Hematopoietic multipotent progenitor cell treated with erythropoietin and hydrocortisone succinate and interleukin-3 and kit ligand, for 8 days (in vitro differentiated cells): ENCODE measurements at regions not wholly inside any gene's neighbourhood (a gene's known extent, or its start where the extent isn't known, plus 50 kb on each side); places are given as distances from the start of the nearest gene placed in this dataset.
"Not testable (repeated sequence)": the region's sequence is repeated elsewhere in the genome, so short reads cannot be mapped to it uniquely, and the experiment has no call there.

Source experiments
- DNase-seq: peaks from one replicate; pipeline ENCODE4 v3.0.0-alpha.2; 2015

DNA sequence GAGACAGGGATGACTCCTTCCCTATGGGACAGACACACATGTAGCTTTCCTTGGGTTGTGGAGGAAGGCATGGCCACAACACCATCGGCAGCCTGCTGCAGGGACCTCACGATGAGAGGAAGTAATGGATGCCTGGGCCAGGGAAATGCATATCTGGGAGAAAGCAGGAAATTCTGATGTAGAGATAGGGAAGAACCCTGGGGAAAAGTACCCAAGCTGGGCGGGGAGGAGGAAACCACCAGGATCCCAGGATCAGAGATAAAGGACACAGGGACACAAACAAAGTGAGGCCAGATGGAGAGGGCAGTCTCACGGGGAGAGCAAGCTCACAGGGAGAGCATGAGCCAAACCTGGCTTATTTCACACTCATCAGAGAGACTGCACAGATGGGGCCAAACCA, 294.7 kb upstream of the TEKT4 start:
- not testable (repeated sequence) for DNase-seq

GRCh38 chr2:94577160-94577559, 294.1 kb upstream of the TEKT4 start:
- not testable (repeated sequence) for DNase-seq

DNA sequence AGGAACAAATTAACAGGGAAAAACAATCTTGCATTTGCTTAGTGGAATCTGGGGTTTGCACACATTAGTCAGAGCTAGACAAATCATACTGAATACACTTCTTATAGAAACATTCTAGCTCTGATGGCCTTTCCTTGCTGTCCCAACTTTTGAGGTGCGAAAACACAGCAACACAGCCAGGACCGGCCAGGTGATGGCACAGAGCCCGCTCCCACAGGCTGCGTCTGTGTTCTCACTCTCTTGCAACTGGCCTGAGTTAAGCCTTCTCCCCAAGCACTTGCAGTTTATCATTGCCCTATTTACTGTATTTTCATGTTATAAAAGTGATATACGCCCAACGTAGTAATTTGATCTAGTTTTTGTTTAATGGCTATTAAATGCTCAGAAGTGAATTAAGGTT, 292.0 kb upstream of the TEKT4 start:
- DNase-seq = not testable (repeated sequence)

GRCh38 chr2:94583081-94583723, 288.0 kb upstream of the TEKT4 start:
- not testable (repeated sequence) for DNase-seq

GRCh38 chr2:94584569-94584968, 286.7 kb upstream of the TEKT4 start:
- DNase-seq = not testable (repeated sequence)

DNA sequence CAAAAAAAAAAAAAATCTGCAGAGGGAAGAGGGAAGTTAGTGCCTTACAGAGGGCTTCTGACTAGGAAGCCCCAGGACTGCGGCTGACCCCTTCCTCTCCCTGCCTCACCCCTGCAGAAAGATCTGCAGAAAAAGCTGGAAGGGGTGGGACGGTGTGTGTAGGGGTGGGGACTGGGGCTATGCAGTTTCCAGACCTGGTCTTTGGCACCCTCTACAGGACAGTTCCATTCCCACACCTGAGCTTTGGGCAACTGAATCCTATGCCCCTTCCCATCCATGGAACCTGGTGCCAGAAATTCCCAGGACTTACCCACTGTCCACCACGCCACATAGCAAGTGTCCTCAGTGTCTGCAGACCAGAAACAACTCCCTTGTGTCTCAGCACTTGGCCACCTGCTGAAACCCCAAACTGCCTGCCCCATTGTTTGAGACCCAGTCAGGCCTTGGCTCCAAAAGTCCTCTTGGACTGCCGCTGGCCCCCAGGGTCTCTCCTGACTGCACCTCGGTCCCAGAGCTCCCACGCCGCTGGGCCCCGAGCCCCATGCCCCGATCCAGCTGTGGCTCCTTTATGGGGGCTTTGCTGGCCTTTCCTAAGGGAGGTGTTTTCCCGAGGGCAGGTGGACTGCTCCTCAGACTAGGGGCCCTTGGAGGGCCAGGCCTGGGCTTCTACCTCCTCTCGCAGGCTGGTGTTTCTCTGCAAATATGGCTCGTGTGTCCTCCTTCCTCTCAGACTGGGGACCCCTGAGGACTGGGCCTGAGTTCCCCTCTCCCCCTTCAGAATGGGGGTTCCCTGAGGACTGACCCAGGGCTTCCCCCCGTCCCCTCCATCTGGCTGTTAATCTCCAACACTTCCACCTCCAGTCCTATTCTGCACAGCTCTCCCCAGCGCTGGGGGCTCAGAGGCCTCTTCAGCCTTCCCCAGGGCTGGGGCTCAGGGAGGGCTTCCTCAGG, 284.9 kb upstream of the TEKT4 start:
- peak; percentile 1 for DNase-seq

DNA sequence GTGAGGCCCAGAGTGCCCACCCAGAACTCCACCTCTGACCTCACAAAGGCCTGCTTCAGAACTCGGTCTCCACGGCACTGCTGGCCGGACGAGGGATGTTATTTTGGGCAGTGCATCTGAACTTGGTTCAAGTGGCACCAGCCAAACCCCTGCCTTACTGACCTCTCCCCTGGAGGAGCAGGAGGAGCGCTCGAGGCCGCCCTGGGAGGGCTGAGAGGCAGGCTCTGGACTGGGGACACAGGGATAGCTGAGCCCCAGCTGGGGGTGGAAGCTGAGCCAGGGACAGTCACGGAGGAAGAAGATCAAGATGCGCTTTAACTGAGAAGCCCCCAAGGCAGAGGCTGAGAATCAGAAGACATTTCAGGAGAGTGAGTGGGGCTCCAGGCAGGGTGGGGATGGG, 284.2 kb upstream of the TEKT4 start:
- DNase-seq = not testable (repeated sequence)

DNA sequence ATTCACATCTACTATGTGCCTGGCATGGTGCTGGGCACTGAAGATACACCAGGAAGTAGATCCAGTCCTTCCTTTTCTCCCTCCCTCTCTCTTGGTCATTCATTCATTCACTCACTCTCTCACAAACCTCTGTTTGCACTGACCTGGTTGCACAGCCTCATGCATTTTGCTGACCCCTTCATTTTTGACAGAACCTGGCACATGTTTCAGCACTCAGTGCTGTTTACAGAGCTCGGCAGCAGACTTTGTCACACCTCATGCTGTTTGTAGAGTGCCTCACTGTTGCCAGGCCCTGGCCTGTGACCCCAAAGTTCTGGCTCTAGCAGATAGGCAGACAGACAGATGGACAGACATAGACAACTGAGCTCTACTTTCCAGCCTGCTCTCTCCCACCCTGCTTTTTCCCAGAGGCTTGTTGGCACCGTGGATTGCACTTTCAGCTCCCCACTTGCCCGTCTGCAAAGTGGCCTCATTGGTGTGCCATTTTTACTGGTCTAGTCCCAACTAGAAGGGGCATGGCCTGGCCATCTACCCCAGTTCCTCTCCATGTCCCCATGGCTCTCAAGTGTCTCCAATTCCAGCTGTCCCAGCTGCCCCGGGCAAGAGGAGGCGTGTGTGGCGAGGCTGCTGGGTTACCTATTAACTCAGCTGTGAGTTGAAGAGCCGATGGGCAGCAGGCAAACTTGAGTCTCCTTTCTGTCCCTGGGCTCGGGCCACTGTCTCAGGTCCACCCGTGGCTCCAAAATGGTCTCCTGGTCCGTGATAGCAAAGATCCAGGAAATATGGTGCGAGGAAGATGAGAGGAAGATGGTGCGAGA, 277.0 kb upstream of the TEKT4 start:
- not testable (repeated sequence) for DNase-seq

DNA sequence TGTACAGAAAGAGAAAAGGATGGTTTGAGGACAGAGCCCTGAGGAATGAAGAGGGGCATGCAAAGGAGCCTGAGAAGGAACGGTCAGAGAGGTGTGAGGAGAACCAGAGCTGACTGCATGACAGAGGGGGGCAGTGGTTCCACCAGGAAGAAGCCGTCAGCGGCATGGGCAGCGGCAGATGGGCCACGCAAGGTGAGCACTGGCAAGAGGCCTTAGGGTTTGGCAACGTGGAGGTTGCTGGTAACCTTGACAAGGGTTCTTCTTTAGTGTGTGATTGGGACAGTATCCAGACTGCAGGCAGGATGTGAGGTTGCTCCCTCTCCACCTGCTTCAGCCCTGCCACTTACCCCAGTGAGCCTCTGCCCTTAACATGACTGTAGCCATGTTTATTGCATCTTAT, 275.3 kb upstream of the TEKT4 start:
- not testable (repeated sequence) for DNase-seq

DNA sequence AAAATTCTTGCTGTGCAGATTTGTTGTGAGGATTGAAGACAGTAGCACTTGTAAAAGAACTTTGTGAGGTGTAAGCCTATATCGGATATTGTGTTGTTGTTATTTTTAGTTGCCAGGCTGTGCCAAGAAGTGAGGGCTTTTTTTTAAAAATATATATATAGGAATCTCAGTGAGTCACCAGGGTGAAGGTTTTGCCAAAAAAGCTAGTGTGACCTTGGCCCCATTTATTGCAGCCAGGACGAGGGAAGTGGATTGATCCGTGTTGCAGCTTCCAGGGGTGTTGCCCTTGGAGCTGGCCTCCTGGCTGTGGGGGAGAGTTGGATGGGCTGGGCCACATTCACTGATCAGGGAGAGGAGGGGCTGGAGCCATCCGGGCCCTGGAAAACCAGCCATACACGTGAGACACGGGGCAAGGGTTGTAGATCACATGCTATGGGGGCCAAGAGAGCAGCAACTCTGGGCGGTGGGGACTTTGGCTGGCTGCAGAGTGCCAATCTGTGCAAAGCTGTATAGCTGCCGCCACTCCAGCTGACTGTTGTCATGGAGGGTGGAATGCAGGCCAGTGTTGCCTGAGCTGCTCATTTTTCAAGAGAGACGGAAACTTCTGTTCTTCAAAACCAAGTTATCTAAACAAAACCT, 273.0 kb upstream of the TEKT4 start:
- not testable (repeated sequence) for DNase-seq

- not testable (repeated sequence) for DNase-seq
Observed at GRCh38 chr2:94600929-94601328, 270.3 kb upstream of the TEKT4 start.

- no peak for DNase-seq
Observed at GRCh38 chr2:94602466-94602865, 268.8 kb upstream of the TEKT4 start.

GRCh38 chr2:94622113-94622618, 249.1 kb upstream of the TEKT4 start:
- DNase-seq = no peak

DNA sequence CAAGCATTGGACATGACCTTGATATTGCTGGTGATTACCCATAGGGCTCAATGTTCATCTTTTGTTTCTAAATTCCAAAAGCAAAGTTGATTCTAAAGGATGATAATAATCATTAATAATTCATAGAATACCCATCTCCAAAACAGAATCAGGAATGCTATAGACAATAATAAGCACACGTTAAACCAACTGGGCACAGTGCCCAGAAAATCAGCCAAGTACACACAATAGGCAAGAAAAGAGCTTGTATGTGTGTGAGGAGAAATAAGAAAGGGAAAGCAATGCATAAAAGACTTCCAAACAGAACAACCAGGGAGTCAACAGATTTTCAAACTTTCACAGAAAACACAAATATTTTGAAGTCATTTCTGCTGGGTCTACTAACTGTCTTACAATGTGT, 242.3 kb upstream of the TEKT4 start:
- DNase-seq = not testable (repeated sequence)

DNA sequence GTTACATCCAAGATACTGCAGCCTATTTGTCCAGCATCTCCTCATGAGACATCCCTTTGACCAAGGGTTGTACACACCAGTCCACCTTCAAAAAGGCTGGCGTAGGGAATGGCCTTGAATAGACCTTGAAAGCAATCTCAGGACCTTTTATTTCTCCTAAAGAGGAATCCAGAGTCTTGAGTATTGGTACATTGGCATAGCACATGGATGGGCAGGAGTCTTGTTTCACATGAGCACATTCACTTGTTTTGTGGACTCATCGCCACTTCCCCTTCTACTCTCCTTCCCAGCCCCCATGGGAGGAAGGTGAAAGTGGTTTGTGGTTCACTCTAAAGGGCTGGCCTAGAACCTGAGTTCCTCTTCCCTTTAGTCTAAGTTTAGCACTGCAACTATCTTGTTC, 229.8 kb upstream of the TEKT4 start:
- DNase-seq = not testable (repeated sequence)

DNA sequence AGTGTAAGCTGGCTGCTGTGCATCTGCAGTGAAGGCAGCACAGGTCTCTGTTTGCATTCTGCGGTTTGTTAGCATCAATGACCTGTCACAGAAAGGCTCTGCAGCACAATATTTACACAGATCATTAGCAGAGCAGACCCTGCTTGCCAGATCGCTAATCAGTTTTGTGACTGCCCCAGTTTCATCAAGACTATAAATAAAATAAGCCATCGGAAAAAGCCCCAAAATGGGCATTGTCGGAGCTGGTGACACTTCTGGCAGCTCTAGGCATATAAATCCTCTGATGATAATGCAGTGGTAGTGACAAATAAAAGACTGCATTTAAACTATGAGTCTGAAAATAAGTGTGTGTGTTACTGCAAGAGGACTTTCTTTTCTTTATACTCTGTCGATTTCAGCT, 219.1 kb upstream of the TEKT4 start:
- not testable (repeated sequence) for DNase-seq

GRCh38 chr2:94669858-94670257, 201.4 kb upstream of the TEKT4 start:
- not testable (repeated sequence) for DNase-seq

- not testable (repeated sequence) for DNase-seq
Observed at GRCh38 chr2:94694236-94694635, 177.0 kb upstream of the TEKT4 start.

- DNase-seq = not testable (repeated sequence)
Observed at GRCh38 chr2:94708982-94709381, 162.2 kb upstream of the TEKT4 start.

GRCh38 chr2:94725543-94725942, 145.7 kb upstream of the TEKT4 start:
- DNase-seq = no peak

DNA sequence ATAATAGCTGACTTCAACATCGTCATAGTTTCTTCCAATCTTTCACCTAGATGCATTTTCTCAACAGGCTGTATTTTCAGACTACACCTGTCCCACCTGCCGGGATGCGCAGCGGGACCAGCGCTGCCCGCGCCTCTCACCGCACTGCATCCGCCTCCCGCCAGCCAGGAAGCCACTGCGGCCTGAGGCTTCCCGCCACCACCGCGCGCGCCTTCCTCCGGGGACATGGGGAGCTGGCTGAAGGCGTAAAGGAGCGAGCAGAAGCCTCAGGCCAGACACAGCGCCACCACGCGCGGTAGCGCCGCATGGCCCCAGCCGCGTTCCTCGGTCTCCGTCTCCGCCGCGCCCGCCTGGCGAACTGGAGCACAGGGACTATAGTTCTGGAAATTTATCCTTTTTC, 135.7 kb upstream of the TEKT4 start:
- not testable (repeated sequence) for DNase-seq

DNA sequence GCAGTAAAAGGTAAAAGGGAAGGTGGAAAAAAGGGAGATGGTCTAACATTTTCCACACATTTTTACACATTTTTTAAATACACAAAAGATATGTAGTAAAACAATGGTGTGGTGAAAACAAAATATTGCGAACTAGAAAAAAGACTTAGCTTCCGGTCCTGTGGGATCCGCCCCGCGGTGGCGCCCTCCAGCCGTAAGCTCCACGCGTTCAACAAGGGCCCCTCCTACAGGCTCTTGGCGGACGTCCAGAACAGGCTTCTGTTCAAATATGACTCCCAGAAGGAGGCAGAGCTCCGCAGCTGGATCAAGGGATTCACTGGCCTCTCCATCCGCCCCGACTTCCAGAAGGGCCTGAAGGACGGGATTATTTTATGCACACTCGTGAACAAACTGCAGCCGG, 134.1 kb upstream of the TEKT4 start:
- DNase-seq = not testable (repeated sequence)
